ENCODE measurements at regions not wholly inside any gene's neighbourhood (a gene's known extent, or its start where the extent isn't known, plus 50 kb on each side); places are given as distances from the start of the nearest gene placed in this dataset.

DNA sequence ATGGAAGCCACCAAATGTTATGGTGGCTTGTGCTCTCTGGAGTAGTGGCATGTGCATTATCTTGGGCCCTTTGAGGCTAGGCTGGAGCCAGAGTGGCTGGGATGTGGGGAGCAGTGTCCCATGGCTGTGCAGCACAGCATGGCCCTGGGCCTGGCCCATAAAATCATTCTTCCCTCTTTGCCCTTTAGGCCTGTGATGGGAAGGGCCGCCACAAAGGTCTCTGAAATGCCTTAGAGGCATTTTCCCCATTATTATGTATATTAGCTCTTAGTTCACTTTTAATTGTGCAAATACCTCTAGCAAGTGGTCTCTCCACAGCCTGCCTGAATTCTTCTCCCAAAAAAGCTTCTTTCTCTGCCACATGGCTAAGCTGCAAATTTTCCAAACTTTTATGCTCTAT is 297.3 kb upstream of the IRAK1BP1 start:
- Mint-ChIP-seq H3K36me3 (no peaks in the 10 kb centered on the region), H3K27me3 (no peaks in the 10 kb centered on the region), H3K27ac (no peak overlapping the region), H3K4me3 (no peak overlapping the region), H3K9me3 (peaks cover 14 to 20% (median 19%) of the 10 kb centered on the region in 3 donors), H3K4me1 (no peaks in the 10 kb centered on the region)
- H3K27me3 ChIP-seq (replicated peaks in 1 of 2; ENCODE audit: control insufficient read depth in 2 of 2, extremely low read depth in 1 of 2, insufficient read depth in 2 of 2, low read length in 1 of 2): no peaks in the 10 kb centered on the region
- ATAC-seq (replicated peaks in 1 of 4) (no peak), DNase-seq (no peak)
- H3K27ac ChIP-seq (ENCODE audit: low read length): no peak overlapping the region
- H3K36me3 ChIP-seq (ENCODE audit: control insufficient read depth in 2 of 2, extremely low read depth in 1 of 2, insufficient read depth in 1 of 2, low read length in 1 of 2): no peaks in the 10 kb centered on the region
- no CpG with 5 or more reads among the region's 1 CpG for WGBS (ENCODE audit: insufficient coverage)
- H3K9me3 ChIP-seq: no peaks in the 10 kb centered on the region
- H3K4me3 ChIP-seq (ENCODE audit: control insufficient read depth in 1 of 2, extremely low read depth in 1 of 2, low read length in 1 of 2): no peak overlapping the region
- ChIA-PET CTCF (no interaction called here), POLR2A (no interaction called here)
- no peaks in the 10 kb centered on the region for H3K4me1 ChIP-seq (ENCODE audit: control insufficient read depth in 1 of 2, extremely low read depth in 1 of 2, insufficient read depth in 2 of 2, low read length in 2 of 2)

DNA sequence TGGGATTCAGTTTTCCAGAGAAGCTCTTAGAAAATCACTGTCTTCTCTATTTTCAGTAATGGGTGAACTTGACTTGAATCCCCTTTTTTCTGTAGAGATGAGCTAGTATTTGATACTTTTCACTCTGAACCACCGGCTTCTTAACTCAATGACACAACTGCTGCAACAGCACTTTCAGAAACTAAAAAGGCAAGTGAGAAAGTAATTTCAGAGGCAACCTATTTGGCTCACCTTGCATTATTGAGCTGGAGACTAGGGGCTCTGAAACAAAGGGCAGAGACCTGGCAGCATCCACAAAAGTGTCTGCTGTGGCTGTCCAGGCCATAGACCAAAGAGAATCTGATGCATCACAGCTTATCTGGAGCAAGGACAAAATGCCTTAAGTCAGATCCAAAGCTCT is 289.8 kb upstream of the IRAK1BP1 start:
- ChIA-PET CTCF (no interaction called here), POLR2A (no interaction called here)
- H3K27ac Mint-ChIP-seq: no peak overlapping the region

DNA sequence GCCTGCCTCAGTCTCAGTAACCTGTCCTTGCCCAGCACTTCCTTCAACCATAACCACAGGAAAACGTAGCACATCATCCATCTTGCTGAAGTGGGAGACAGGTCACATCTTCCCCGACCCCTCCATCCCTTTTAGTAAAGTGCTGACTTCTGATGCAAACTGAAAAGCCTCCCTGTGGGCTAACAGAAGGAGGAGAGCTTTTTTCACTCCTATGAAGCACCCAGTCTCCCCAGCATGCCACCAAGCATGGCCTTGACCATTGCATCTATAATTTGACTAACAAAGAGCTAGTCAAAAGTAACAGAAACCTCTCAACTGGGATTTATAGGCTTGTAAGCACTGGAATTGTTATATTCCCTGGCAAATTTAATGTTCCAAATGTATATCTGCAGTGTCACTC is 288.9 kb upstream of the IRAK1BP1 start:
- no peaks in the 10 kb centered on the region for H3K4me1 ChIP-seq (ENCODE audit: control insufficient read depth in 1 of 2, extremely low read depth in 1 of 2, insufficient read depth in 2 of 2, low read length in 2 of 2)
- H3K4me3 ChIP-seq (ENCODE audit: control insufficient read depth in 1 of 2, extremely low read depth in 1 of 2, low read length in 1 of 2): no peak overlapping the region
- no peaks in the 10 kb centered on the region for H3K9me3 ChIP-seq
- DNase-seq: no peak
- no peaks in the 10 kb centered on the region for H3K27me3 Mint-ChIP-seq
- no CpG with 5 or more reads among the region's 2 CpGs for WGBS (ENCODE audit: insufficient coverage)
- ATAC-seq (replicated peaks in 1 of 4): no peak
- no peaks in the 10 kb centered on the region for H3K27me3 ChIP-seq (replicated peaks in 1 of 2; ENCODE audit: control insufficient read depth in 2 of 2, extremely low read depth in 1 of 2, insufficient read depth in 2 of 2, low read length in 1 of 2)
- H3K9me3 Mint-ChIP-seq: peaks cover 0 to 4% (median 3%) of the 10 kb centered on the region in 3 donors
- CTCF ChIA-PET: no interaction called here
- POLR2A ChIA-PET: no interaction called here
- H3K27ac Mint-ChIP-seq: no peak overlapping the region
- H3K4me3 Mint-ChIP-seq: no peak overlapping the region
- no peaks in the 10 kb centered on the region for H3K4me1 Mint-ChIP-seq
- no peaks in the 10 kb centered on the region for H3K36me3 ChIP-seq (ENCODE audit: control insufficient read depth in 2 of 2, extremely low read depth in 1 of 2, insufficient read depth in 1 of 2, low read length in 1 of 2)
- H3K36me3 Mint-ChIP-seq: no peaks in the 10 kb centered on the region
- no peak overlapping the region for H3K27ac ChIP-seq (ENCODE audit: low read length)

More for the DNA sequence above, 289.8 kb upstream of the IRAK1BP1 start:
- no peaks in the 10 kb centered on the region for H3K36me3 Mint-ChIP-seq
- DNase-seq (no peak), ATAC-seq (replicated peaks in 1 of 4) (no peak)
- no peak overlapping the region for H3K27ac ChIP-seq (ENCODE audit: low read length)
- no CpG with 5 or more reads among the region's 1 CpG for WGBS (ENCODE audit: insufficient coverage)
- no peak overlapping the region for H3K4me3 Mint-ChIP-seq
- H3K27me3 Mint-ChIP-seq: no peaks in the 10 kb centered on the region
- H3K4me3 ChIP-seq (ENCODE audit: control insufficient read depth in 1 of 2, extremely low read depth in 1 of 2, low read length in 1 of 2): no peak overlapping the region
- H3K9me3 ChIP-seq: no peaks in the 10 kb centered on the region
- no peaks in the 10 kb centered on the region for H3K36me3 ChIP-seq (ENCODE audit: control insufficient read depth in 2 of 2, extremely low read depth in 1 of 2, insufficient read depth in 1 of 2, low read length in 1 of 2)
- no peaks in the 10 kb centered on the region for H3K4me1 ChIP-seq (ENCODE audit: control insufficient read depth in 1 of 2, extremely low read depth in 1 of 2, insufficient read depth in 2 of 2, low read length in 2 of 2)
- H3K9me3 Mint-ChIP-seq: peaks cover 3 to 7% (median 6%) of the 10 kb centered on the region in 3 donors
- H3K27me3 ChIP-seq (replicated peaks in 1 of 2; ENCODE audit: control insufficient read depth in 2 of 2, extremely low read depth in 1 of 2, insufficient read depth in 2 of 2, low read length in 1 of 2): no peaks in the 10 kb centered on the region
- H3K4me1 Mint-ChIP-seq: no peaks in the 10 kb centered on the region

DNA sequence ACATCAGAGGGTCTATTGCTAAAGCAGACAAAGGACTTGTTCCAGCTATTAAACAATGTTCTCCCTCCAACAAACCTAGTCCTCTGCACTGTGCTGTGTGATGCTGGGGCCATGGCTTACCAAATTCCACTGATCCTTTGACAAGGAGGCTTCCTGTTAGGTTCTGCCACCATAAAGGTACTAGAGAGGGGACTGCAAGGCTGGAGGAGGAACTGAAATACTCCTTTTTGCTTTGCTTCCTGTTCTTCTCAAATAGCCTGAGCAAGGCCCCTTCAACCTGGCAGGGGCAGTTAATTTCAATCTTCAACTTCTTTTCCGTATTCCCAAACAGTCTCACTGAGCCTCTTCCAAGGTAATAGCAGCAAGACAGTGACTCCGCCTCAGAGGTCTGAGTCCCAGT is 286.4 kb upstream of the IRAK1BP1 start:
- peaks cover 0 to 2% (median 0%) of the 10 kb centered on the region in 3 donors for H3K9me3 Mint-ChIP-seq
- H3K27me3 ChIP-seq (replicated peaks in 1 of 2; ENCODE audit: control insufficient read depth in 2 of 2, extremely low read depth in 1 of 2, insufficient read depth in 2 of 2, low read length in 1 of 2): no peaks in the 10 kb centered on the region
- H3K4me1 ChIP-seq (ENCODE audit: control insufficient read depth in 1 of 2, extremely low read depth in 1 of 2, insufficient read depth in 2 of 2, low read length in 2 of 2): no peaks in the 10 kb centered on the region
- no peak overlapping the region for H3K27ac ChIP-seq (ENCODE audit: low read length)
- H3K36me3 ChIP-seq (ENCODE audit: control insufficient read depth in 2 of 2, extremely low read depth in 1 of 2, insufficient read depth in 1 of 2, low read length in 1 of 2): no peaks in the 10 kb centered on the region
- H3K27ac Mint-ChIP-seq: no peak overlapping the region
- no peak overlapping the region for H3K4me3 Mint-ChIP-seq
- H3K4me3 ChIP-seq (ENCODE audit: control insufficient read depth in 1 of 2, extremely low read depth in 1 of 2, low read length in 1 of 2): no peak overlapping the region
- 50% methylated on average over 2 of the region's 2 CpGs for WGBS (ENCODE audit: insufficient coverage)
- ATAC-seq (replicated peaks in 1 of 4) (no peak), DNase-seq (no peak)
- no peaks in the 10 kb centered on the region for H3K27me3 Mint-ChIP-seq
- no peaks in the 10 kb centered on the region for H3K4me1 Mint-ChIP-seq
- H3K9me3 ChIP-seq: no peaks in the 10 kb centered on the region
- ChIA-PET CTCF (no interaction called here), POLR2A (no interaction called here)
- H3K36me3 Mint-ChIP-seq: no peaks in the 10 kb centered on the region

DNA sequence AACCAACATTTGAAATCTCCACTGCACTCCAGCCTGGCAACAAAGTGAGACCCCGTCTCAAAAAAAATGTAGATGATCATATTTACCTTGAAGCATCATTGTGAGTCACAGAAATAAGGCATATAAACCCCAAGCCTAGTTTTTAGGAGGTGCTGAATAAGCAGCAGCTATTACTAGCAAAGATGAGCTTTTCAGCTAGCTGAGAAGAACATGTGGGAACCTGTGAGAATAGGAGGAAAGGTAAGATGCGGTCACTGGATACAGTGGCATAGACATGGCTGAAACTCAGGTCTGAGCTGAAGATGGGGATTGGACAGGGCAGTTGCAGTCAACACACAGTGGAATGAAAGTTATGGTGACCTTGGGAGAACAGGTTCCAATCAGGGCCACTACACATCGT is 284.3 kb upstream of the IRAK1BP1 start:
- peaks cover 0 to 3% (median 2%) of the 10 kb centered on the region in 3 donors for H3K9me3 Mint-ChIP-seq
- WGBS (ENCODE audit: insufficient coverage): 100% methylated on average over 1 of the region's 3 CpGs
- no peak for DNase-seq
- no peak overlapping the region for H3K27ac ChIP-seq (ENCODE audit: low read length)
- CTCF ChIA-PET: no interaction called here
- no peaks in the 10 kb centered on the region for H3K27me3 ChIP-seq (replicated peaks in 1 of 2; ENCODE audit: control insufficient read depth in 2 of 2, extremely low read depth in 1 of 2, insufficient read depth in 2 of 2, low read length in 1 of 2)
- POLR2A ChIA-PET: no interaction called here
- H3K27me3 Mint-ChIP-seq: no peaks in the 10 kb centered on the region
- no peak overlapping the region for H3K27ac Mint-ChIP-seq
- no peaks in the 10 kb centered on the region for H3K4me1 ChIP-seq (ENCODE audit: control insufficient read depth in 1 of 2, extremely low read depth in 1 of 2, insufficient read depth in 2 of 2, low read length in 2 of 2)
- H3K4me1 Mint-ChIP-seq: no peaks in the 10 kb centered on the region
- H3K4me3 ChIP-seq (ENCODE audit: control insufficient read depth in 1 of 2, extremely low read depth in 1 of 2, low read length in 1 of 2): no peak overlapping the region
- H3K36me3 Mint-ChIP-seq: no peaks in the 10 kb centered on the region
- no peaks in the 10 kb centered on the region for H3K9me3 ChIP-seq
- no peaks in the 10 kb centered on the region for H3K36me3 ChIP-seq (ENCODE audit: control insufficient read depth in 2 of 2, extremely low read depth in 1 of 2, insufficient read depth in 1 of 2, low read length in 1 of 2)
- ATAC-seq (replicated peaks in 1 of 4): no peak
- no peak overlapping the region for H3K4me3 Mint-ChIP-seq

DNA sequence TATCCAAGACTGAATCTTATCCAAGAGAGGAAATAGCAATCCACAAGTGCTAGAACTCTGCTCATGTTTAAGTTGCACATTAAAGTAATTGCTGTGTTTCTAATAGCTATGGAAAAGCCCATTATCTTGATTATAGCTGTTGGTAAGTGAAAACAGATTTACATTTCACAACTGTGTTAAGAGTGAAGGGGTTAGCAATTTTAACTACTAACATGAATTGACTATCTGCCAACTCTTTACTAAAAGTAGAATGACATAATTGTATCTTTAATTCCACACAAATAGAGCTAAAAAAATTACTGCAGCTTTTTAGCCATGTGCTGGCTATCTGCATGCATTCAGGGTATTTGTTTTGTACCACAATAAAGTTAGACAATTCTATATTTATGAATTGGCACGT is 277.9 kb upstream of the IRAK1BP1 start:
- ATAC-seq (replicated peaks in 1 of 4) (no peak), DNase-seq (no peak)
- Mint-ChIP-seq H3K9me3 (peaks cover 0 to 8% (median 0%) of the 10 kb centered on the region in 3 donors), H3K4me1 (no peaks in the 10 kb centered on the region), H3K27me3 (no peaks in the 10 kb centered on the region), H3K4me3 (no peak overlapping the region), H3K27ac (no peak overlapping the region), H3K36me3 (no peaks in the 10 kb centered on the region)
- WGBS (ENCODE audit: insufficient coverage): no CpG with 5 or more reads among the region's 1 CpG
- Histone ChIP-seq H3K27ac (ENCODE audit: low read length) (no peak overlapping the region), H3K4me3 (ENCODE audit: control insufficient read depth in 1 of 2, extremely low read depth in 1 of 2, low read length in 1 of 2) (no peak overlapping the region), H3K27me3 (replicated peaks in 1 of 2; ENCODE audit: control insufficient read depth in 2 of 2, extremely low read depth in 1 of 2, insufficient read depth in 2 of 2, low read length in 1 of 2) (no peaks in the 10 kb centered on the region), H3K9me3 (no peaks in the 10 kb centered on the region), H3K36me3 (ENCODE audit: control insufficient read depth in 2 of 2, extremely low read depth in 1 of 2, insufficient read depth in 1 of 2, low read length in 1 of 2) (no peaks in the 10 kb centered on the region), H3K4me1 (ENCODE audit: control insufficient read depth in 1 of 2, extremely low read depth in 1 of 2, insufficient read depth in 2 of 2, low read length in 2 of 2) (no peaks in the 10 kb centered on the region)
- POLR2A ChIA-PET: interaction anchor here in 1 of 2 donors (0.7 kb wide), 1 partner anchor 1030 kb away, joined by 3 read pairs; no protein-coding TSS in a partner anchor
- CTCF ChIA-PET: no interaction called here

DNA sequence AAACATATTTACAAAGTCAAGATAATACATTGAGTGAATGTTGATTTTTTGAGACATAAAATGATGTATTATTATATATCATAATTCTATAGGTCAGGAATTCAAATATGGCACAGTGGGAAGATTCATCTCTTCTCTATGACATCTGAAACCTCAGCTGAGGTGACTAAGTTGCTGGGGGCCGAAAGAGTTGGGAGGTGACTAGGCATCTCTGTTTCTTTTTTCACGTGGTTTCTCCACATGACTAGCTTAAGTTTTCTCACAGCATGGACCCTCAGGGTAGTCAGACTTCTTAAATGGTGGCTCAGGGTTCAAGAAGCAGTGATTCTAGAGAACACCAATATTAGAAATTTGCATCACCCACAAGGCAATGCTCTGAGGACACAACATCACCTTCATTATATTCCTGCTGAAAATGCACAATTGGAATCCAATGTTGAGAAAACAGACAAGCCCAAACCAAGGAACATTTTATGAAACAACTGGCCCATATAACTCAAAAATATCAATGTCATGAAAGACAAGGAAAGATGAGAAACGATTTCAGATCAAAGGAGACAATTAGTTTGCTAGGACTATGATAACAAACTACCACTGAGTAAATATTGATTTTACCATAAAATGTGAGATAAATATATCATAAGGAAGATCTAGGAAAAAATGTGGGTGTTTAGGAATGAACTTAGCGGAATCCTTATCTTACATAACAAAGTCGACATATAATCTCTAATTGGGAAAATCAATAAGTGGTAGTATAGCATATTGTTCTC is 273.3 kb upstream of the IRAK1BP1 start:
- H3K36me3 Mint-ChIP-seq: no peaks in the 10 kb centered on the region
- Histone ChIP-seq H3K27me3 (replicated peaks in 1 of 2; ENCODE audit: control insufficient read depth in 2 of 2, extremely low read depth in 1 of 2, insufficient read depth in 2 of 2, low read length in 1 of 2) (no peaks in the 10 kb centered on the region), H3K27ac (ENCODE audit: low read length) (no peak overlapping the region), H3K9me3 (no peaks in the 10 kb centered on the region), H3K4me3 (ENCODE audit: control insufficient read depth in 1 of 2, extremely low read depth in 1 of 2, low read length in 1 of 2) (no peak overlapping the region), H3K36me3 (ENCODE audit: control insufficient read depth in 2 of 2, extremely low read depth in 1 of 2, insufficient read depth in 1 of 2, low read length in 1 of 2) (no peaks in the 10 kb centered on the region), H3K4me1 (ENCODE audit: control insufficient read depth in 1 of 2, extremely low read depth in 1 of 2, insufficient read depth in 2 of 2, low read length in 2 of 2) (no peaks in the 10 kb centered on the region)
- H3K4me3 Mint-ChIP-seq: no peak overlapping the region
- no peaks in the 10 kb centered on the region for H3K4me1 Mint-ChIP-seq
- no peak for DNase-seq
- CTCF ChIA-PET: no interaction called here
- ATAC-seq (replicated peaks in 1 of 4): no peak
- WGBS (ENCODE audit: insufficient coverage): 80% methylated on average over 1 of the region's 5 CpGs
- POLR2A ChIA-PET: no interaction called here
- H3K27me3 Mint-ChIP-seq: no peaks in the 10 kb centered on the region
- peaks cover 0 to 4% (median 0%) of the 10 kb centered on the region in 3 donors for H3K9me3 Mint-ChIP-seq
- H3K27ac Mint-ChIP-seq: no peak overlapping the region
